SW 1271 (cell line): ENCODE measurements at regions not wholly inside any gene's neighbourhood (a gene's known extent, or its start where the extent isn't known, plus 50 kb on each side); places are given as distances from the start of the nearest gene placed in this dataset.
"Not testable (repeated sequence)": the region's sequence is repeated elsewhere in the genome, so short reads cannot be mapped to it uniquely, and the experiment has no call there.

Experiments used
- DNase-seq, 2 experiments: peaks; one replicate each; lab custom pipeline; 2025; lab: John Stamatoyannopoulos, UW

DNA sequence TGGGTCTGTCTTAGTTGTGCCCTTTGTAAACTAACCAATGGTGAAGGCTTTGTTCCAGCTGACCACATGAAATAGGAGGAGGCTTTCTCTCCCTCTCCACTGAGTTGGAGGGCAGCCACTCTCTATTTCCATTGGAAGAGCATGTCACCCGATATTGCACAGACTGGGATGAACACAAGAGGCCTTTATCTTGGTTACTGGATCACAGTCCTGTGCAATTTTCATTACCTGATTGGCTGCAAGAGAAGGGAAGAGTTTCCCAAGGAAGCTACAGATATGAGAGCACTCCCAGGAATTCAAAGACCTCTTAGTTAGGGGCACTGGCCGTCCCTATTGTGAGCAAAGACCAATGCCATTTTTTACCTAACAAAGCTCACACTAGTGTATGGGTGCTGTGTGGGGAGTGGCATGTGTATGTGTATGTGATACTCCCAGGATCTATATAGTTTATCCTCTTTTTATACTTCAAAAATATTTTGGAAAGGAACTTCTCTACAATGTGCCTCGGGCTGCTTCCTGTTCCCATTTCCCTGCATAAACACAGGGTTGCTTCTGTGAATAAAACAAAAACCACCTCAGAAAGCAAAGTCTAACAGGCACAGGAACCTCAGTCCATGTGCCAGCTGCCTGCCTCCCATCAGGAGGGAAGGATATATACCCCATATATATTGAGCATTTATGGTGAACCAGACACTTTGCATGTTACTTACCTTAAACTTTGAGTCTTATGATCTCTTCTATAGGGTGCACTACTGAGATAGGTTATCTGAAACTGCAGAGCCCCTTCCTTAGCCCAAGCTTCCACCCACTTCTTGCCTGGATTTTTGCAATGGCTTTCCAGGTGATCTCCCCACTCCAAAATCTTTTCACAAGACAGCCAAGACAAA, 126.5 kb downstream of the RASSF10 start:
- DNase-seq: no peak

DNA sequence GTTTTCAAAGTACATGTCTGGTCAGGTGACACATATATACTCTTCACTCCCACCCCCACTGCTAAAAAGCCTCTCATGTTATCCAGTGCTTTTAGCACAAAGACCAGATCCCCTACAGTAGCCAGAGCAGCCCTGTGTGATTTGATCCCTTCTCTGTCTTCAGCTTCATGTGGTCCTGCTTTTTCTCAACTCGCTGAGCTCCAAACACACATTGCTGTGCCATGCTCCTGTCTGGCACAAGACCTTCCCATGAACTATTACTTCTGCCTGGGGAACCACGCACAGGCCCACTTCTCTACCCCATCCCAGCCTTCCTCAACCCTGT, 127.1 kb downstream of the RASSF10 start:
- no peak for DNase-seq

DNA sequence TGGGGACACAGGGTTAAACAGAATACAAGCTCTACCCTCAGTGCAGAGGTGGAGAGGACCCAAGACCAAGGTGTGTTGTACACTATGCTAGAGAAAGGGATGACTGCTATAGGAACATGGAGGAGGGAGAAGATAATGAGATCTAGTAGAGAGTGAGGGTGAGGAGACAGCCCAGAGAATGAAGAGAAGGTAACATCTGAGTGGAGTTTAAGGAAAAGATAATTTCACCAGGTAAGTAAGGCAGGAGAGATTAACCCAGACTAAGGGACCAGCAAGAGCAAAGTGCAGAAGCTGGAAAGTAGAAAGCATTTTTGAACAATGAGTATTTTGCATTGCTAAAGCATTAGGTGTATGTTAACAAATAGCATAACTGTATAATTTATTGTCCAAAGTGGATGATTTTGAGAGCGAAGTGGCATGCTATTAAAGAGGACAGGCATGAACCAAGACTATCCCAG, 128.8 kb downstream of the RASSF10 start:
- no peak for DNase-seq

DNA sequence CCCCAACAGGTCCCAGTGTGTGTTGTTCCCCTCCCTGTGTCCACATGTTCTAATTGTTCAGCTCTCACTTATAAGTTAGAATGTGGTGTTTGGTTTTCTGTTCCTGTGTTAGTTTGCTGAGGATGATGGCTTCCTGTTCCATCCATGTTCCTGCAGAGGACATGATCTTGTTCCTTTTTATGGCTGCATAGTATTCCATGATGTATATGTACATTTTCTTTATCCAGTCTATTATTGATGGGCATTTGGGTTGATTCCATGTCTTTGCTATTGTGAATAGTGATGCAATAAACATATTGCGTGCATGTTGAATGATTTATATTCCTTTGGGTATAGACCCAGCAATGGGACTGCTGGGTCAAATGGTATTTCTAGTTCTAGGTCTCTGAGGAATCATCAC, 130.0 kb downstream of the RASSF10 start:
- not testable (repeated sequence) for DNase-seq

DNA sequence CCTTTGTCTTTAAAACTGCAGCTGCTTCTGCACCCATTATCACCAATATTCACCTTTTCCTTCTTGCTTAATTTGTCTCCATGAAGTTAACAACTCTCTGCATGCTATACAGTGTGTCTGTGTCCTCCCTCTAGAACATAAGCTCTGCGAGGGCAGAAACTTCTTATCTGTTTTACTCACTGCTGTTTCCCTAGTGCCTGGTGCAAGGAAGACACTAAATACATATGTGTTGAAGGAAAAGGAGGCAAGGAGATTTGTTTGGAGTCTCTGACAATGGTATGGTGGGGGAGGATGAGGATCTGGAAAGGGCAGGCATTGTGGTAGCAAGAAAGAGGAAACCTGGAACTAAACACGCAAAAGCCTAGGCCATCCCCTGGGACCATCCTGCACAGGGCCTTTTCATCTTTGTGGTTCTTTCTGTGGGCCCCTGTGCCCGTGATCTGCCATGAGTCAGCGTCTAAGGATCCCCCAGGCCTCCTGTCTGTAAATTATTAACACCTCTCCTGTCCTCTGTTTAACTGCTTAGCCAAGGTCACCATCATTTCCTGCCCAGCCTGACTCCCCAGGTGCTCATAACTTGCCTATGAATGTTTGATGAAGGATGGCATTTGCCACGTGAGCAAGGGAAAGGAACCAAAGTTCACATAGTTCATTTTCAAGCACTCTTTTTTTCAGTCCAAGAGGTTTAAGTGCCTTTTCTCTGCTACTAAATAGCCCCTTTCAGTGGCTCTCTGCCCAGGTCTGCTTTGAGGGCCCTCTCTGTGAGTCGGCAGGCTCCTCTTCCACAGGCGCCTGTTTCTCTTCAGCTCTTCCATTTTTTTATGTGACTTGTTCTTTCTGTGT, 131.1 kb downstream of the RASSF10 start:
- no peak for DNase-seq

DNA sequence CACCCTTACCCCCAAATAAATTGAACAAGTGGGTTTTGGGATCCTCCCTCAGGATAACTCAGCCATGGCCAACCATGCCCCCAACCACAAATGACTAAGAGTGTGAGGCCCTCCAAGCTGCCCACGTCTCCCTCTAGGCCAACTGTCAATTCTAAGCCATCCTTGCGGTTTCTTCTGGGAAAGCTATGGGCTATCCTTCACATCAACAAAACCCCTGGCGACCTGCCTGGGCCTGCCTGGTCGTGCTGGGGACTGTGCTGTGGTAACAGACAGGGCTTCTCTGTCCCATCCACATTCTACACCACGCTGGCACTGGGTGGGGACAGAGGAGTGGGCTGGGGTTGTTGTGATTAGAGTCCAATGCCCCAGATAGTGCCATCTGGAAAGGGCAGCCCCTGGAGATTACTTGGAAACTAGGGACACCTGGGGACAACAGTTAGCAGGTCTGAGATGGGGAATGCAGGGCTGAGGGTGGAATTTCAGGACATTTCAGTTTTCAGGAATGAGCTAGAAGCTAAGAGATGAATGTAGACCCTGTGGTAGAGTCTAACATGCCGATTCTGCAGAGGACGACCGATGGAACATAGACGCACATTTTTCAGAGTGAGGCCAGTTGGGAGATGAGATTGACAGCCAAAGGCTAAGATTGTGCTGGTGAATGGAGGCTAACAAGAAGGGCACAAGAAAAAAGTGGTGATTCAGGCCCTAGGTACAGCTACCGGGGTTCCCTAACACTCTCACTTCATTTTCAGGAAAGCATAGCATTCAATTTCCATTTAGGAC, 131.9 kb downstream of the RASSF10 start:
- DNase-seq: no peak

DNA sequence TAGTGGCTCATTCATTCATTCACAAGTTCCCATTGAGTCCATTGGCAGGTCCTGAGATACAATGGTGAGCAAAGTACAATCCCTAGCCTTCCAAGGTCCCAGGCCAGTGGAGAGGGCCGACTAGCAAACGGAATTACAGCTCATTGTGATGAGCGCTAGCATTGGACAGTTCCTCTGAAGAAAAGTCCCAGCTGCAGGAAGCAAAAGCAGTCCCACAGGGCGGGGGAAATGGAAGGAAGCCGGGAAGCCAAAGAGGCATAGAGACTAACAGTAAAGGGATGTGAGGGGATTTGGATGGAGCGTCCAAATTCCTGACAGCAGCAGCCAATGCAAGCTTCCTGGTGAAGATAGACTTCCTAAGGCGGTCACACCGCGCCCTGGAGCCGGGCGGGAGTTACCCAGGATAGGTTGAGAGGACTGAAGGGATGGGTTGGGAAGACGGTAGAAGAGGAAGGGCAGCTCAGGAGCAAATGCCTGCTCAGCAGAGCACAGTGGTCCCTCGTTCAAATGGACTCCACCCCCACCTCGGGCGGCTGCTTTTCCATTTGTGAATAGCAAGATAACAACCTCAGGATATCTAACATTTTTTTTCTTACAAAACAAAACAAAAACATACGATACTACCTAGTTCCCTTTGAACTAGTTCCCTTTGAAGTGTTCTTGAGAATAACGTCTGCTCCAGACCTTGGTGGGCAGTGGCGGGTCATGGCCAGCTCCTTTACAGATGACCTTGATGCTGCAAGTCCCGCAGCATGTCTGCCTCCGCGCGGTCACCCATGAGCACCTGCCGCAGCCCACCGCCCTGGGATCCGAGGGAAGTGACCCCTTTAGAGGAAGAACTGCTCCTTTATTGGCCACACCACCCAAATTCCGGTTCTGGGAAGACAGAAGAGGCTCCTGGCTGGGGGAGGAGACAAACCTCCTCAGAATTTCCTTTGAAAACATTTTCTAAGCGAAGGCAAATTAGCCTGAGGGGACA, 132.9 kb downstream of the RASSF10 start:
- DNase-seq: no peak

DNA sequence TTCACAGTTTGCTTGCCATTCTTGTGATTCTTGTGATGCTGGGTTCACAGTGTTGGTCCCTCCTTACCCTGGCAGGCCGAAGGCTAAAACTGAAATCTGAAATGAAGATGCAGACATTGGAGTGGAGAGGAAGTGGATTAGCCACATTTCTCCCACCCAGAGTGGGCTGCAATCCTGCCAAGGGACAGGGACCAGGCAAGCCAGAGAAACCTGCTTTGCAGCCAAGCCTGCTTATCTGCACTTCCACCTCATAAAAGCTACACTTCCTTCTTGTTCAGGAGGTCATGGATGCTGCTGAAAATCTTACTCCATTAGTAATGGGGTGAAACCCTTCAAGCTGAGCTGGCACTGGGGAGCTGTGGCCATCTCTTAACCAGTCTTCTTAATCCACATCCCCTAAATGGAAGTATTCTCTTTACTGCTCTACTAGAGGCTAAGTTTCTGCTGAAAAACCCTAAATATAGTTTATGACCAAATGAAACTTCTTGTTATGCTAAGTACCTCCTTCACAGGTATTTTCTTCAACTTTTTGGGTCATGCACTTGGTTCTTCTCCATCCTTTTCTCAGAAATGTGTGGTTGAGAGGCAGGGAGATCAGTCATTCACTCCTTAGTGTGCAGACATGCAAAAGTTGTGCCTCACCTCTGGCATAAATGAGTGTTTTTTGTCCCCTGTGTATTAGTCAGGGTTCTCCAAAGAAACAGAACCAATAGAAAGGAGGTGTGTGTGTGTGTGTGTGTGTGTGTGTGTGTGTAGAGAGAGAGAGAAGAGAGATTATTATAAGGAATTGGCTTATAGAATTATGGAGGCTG, 133.9 kb upstream of the BMAL1 start:
- no peak for DNase-seq

DNA sequence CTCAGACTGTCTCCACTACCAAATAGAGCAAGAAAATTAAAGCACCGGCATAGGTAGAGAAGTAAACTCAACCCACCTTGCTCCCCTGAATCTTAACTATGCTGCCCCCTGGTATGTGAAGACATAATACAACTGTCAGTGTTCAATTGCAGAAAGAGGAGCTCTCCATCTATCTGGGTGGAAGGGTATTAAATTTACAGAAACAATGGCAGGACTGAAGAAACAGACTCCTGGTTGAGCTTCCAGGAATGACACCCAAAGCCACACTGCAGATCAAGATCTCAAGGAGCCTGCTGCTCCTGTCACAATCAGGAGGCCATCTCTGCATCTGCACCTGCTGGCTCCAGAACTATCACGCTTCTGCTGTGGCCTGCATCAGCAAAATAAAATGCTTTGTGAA, 132.1 kb upstream of the BMAL1 start:
- no peak for DNase-seq

DNA sequence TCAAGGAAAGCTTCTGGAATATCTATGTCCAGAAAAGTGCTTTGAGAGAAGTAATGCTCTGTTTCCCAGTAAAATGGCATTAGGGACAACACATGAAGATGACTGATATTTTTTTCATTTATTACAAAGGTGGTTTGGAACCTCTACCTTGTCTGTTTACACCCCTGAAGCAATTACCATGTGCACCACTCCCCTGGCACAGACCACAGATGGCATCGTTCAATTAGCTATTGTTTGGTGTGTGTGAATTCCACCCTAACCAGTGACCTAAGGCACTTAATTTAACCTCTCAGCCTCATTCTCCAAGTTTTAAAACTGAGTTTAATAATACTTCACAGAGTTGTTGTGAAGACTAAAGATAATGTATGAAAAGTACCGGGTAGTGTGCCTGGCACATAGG, 127.6 kb upstream of the BMAL1 start:
- DNase-seq: no peak

DNA sequence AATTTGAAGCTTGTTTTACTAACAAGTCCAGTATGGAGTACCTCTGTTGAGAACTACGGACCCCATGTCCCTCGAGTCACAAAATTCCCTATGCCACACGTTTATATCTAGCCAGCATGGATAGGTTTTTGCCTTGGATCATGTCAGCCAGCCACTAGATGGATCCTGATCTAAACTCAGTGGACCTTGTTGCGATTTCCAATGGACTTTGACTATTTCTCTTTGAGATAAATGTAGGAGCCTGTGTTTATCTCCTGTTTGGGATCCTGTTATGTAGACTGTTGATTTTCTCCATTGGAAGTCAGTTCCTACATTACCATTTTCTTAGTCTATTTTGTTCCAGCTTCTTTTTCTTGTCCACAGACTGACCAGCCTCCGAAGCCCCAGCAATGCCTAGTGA, 127.1 kb upstream of the BMAL1 start:
- no peak for DNase-seq

DNA sequence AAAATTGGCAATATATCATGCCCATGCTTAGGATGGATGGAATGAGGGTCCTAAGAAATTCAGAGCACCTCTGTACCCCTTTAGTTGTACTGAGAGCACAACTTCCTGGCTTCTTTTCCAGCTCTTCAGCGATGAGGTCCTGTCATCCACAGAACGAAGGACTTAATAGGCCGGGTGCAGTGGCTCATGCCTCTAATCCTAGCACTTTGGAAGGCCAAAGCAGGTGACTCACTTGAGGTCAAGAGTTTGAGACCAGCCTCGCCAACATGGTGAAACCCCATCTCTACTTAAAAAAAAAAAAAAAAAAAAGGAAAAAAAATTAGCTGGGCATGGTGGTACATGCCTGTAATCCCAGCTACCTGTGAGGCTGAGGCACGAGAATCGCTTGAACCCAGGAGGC, 125.3 kb upstream of the BMAL1 start:
- DNase-seq: no peak

DNA sequence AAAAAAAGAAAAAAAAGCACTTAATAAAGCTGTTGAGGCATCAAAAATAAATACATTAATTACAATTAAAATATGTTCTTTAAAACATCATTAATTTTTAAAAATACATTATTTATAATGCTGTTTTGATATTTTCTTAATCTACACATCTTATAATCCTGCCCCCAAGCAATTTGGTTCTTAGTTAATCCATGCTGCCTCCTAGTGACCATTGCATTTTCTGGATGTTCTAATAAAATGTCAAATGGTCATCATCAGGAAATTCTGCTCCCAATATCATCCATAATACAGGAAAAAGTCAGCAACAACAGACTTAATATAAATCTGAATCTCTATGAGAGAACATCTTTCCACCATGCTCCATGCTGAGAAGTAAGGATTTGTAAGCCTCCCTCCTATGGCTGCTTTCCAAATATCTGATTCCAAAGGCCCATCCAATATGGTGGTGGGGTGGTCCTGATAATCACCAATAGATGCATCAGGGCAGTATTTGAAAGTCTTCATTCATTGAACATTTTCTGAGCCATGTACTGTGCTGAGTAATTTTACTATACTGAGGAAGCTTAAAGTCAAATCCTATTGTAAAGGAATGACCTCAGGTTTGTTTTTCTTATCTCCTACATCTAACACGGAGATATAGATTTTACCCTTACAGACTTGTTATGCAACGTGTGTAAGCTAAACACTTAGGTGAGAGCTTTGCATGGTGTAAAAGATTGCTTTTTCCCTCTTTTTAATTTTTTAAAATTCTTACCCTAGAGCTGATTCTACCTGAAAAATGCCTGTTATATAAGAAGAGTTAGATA, 124.7 kb upstream of the BMAL1 start:
- peak in 1 of 2 experiments; percentile 21 for DNase-seq

DNA sequence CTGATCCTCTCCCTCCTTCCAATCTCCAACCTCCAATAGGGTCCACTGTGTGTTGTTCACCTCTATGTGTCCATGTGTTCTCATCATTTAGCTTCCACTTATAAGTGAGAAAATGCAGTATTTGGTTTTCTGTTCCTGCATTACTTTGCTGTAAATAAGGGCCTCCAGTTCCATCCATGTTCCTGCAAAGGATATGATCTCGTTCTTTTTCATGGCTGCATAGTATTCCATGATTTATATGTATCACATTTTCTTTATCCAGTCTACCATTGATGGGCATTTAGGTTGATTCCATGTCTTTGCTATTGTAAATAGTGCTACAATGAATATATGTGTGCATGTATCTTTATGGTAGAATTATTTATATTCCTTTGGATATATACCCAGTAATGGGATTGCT, 123.2 kb upstream of the BMAL1 start:
- not testable (repeated sequence) for DNase-seq

DNA sequence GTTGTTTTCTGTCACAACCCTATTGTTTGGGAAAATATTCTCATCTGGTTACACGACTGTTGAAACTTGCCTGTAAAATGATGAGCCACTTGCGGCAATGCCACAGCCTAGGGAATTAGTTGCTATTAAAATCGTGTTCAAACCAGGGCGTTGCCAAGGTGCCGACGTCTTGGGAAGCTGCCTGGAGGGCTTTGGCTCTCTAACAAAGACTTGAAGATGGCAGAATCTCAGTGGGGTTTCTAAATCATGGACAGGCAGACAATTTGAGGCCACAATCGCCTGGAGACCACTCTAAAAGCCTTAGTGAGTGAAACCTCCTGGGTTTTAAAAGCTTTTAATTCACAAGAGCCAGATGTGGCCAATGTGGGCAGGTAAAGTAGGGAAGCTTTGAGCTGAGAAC, 117.2 kb upstream of the BMAL1 start:
- no peak for DNase-seq

DNA sequence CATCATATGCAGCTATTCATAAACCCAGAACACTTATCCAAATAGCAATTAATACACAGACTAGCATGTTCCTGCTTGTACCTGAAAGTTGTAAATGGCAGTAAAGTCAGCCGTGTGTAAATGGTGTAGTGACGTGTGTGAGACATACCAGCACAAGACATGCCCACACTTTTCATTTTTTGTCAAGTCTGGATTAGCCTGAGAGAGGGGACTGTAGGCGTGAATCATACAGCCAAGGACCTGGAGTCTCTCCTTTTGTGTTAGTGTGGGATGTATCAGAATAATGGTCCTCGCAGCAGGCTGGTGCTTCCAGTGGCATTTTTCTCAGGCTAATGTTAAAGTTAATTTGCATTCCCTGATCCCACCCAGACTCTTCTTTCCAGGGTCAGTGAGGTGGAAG, 116.8 kb upstream of the BMAL1 start:
- DNase-seq: no peak

DNA sequence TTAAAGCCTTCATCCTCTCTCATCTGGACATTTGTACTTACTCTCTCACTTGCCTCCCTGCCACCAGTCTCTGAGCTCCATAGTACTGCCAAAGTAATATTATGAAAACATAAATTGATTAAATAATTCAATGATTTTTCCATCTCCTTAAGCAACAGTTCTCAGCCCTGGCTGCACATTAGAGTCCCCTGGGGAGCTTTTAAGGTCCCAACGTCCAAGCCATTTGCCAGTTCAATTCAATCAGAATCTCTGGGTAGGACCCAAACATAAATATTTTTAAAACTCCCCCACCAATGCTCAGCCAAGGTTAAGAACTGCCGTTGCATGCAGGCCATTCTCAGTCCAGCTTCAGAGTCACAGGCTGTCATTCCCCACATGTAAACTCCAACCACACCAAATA, 114.4 kb upstream of the BMAL1 start:
- DNase-seq: no peak

DNA sequence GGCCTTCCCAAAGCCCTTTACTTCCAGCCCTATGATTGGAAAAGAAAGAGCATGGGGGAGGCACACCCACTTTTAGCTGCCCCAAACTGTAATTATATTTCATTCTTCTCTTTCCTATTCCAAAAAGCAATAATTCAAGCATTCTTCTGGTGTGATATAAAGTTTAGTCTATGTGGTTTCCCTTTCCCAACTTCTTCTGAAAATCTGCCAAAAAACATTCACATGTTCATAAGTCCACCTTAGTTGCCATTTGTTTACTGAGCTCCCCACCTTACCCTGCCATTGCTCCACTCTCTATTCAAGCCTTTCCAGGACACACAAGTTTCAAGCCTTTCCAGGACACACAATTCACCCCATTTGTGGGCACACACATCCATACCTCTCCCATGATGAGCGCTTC, 111.6 kb upstream of the BMAL1 start:
- DNase-seq: no peak

DNA sequence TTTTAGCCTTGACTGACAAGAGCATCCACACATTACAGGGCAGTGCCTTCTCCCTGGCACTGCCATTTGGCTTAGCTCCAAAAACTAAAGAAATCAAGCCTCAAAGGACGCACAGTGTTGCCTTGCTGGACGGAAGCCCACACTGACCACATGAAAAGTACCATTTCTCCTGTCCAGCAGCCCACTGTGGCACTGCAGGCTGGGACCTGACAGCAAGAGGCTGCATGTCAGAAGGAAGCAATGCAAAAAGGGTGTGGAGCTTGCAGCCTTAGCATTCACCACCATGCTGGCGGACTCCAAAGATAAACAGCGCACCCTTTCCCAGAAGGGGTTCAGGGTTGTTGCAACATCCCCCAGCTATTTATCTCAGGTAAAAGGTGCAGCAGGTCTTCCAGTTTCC, 109.3 kb upstream of the BMAL1 start:
- no peak for DNase-seq

DNA sequence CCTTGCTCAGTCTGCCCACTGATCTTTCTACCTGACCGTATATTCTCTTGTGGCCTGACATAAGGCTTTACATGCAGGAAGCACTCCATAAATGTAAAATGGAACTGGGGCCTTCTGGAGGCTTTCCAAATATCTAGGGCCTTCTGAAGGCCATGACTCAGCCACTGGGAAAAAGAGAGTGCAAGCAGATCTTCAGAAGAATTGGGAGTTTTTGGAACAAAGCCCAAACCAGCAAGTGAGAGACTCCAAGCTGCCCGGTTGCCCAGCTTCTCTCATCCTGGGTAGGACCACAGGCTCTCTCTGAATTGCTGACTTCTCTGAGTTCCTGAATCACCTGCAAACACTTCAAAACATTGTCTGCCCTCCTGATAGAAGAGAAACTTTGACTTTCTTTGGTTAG, 107.9 kb upstream of the BMAL1 start:
- no peak for DNase-seq
